ENCODE measurements at regions not wholly inside any gene's neighbourhood (a gene's known extent, or its start where the extent isn't known, plus 50 kb on each side); places are given as distances from the start of the nearest gene placed in this dataset.

- H3K27ac ChIP-seq = no peak overlapping the region
- intact Hi-C loops (cut with DNase I) = no loop called here
- no peak overlapping the region for H3K4me3 ChIP-seq
- TF ChIP-seq POLR2A (IDR thresholded peaks at IDR 0.05) = no peak
- TF ChIP-seq CTCF (IDR thresholded peaks at IDR 0.05) = no peak
- H3K27me3 ChIP-seq = no peaks in the 10 kb centered on the region
- no peaks in the 10 kb centered on the region for H3K9me3 ChIP-seq
- H3K36me3 ChIP-seq = no peaks in the 10 kb centered on the region
- DNase-seq = no peak
- H3K4me1 ChIP-seq = no peaks in the 10 kb centered on the region
- ATAC-seq = peak in 1 of 4 donors; percentile 16
These were observed 120.4 kb downstream of the TOMM20 start for GRCh38 chr1:235008239-235008638.

GRCh38 chr1:235006816-235007215 is 121.8 kb downstream of the TOMM20 start:
- WGBS (ENCODE audit: insufficient coverage, low coverage, low lambda C conversion rate, missing lambda C conversion rate) = 55% methylated on average over 4 of the region's 5 CpGs
- DNase-seq (peak in 1 of 3 donors; percentile 38), ATAC-seq (peak in 1 of 4 donors; percentile 50)
- H3K27ac ChIP-seq = no peak overlapping the region
- no peaks in the 10 kb centered on the region for H3K4me1 ChIP-seq
- H3K4me3 ChIP-seq = no peak overlapping the region
- no peak for TF ChIP-seq CTCF (IDR thresholded peaks at IDR 0.05)
- TF ChIP-seq POLR2A (IDR thresholded peaks at IDR 0.05) = no peak
- intact Hi-C loops (cut with DNase I) = no loop called here
- no peaks in the 10 kb centered on the region for H3K27me3 ChIP-seq
- H3K9me3 ChIP-seq = no peaks in the 10 kb centered on the region
- no peaks in the 10 kb centered on the region for H3K36me3 ChIP-seq

GRCh38 chr1:235006132-235006721 is 122.4 kb downstream of the TOMM20 start:
- DNase-seq (no peak), ATAC-seq (no peak)
- Histone ChIP-seq H3K4me3 (no peak overlapping the region), H3K27ac (no peak overlapping the region), H3K9me3 (no peaks in the 10 kb centered on the region), H3K27me3 (no peaks in the 10 kb centered on the region), H3K4me1 (no peaks in the 10 kb centered on the region), H3K36me3 (no peaks in the 10 kb centered on the region)
- TF ChIP-seq POLR2A (IDR thresholded peaks at IDR 0.05) (no peak), CTCF (IDR thresholded peaks at IDR 0.05) (no peak)
- 78% methylated on average over 1 of the region's 1 CpG for WGBS (ENCODE audit: insufficient coverage, low coverage, low lambda C conversion rate, missing lambda C conversion rate)
- intact Hi-C loops (cut with DNase I) = no loop called here

- no peak for TF ChIP-seq CTCF (IDR thresholded peaks at IDR 0.05)
- TF ChIP-seq POLR2A (IDR thresholded peaks at IDR 0.05) = no peak
- no peaks in the 10 kb centered on the region for H3K36me3 ChIP-seq
- WGBS (ENCODE audit: insufficient coverage, low coverage, low lambda C conversion rate, missing lambda C conversion rate) = 91% methylated on average over 3 of the region's 3 CpGs
- H3K27ac ChIP-seq = no peak overlapping the region
- H3K4me1 ChIP-seq = no peaks in the 10 kb centered on the region
- no peaks in the 10 kb centered on the region for H3K27me3 ChIP-seq
- H3K4me3 ChIP-seq = no peak overlapping the region
- no peak for DNase-seq
- H3K9me3 ChIP-seq = no peaks in the 10 kb centered on the region
- intact Hi-C loops (cut with DNase I) = no loop called here
- no peak for ATAC-seq
These were observed 123.7 kb downstream of the TOMM20 start for GRCh38 chr1:235004840-235005391.
